Astrocyte (in vitro differentiated cells and primary cell): ENCODE measurements at regions not wholly inside any gene's neighbourhood (a gene's known extent, or its start where the extent isn't known, plus 50 kb on each side); places are given as distances from the start of the nearest gene placed in this dataset.

Source experiments
- DNase-seq: peaks from one replicate; pipeline ENCODE4 v3.0.0-alpha.2; 2010; ENCODE audit warnings: low read depth
- FAIRE-seq: peaks from 2 replicates; lab custom pipeline; 2011; peaks lifted over from hg19 to GRCh38; lab: Jason Lieb, UNC
- H2AFZ ChIP-seq: 2 replicates; pipeline ENCODE4 v1.6.0; 2012; ENCODE audit warnings: low read depth, low read length, inconsistent platforms
- H3K27ac ChIP-seq: 2 replicates; pipeline ENCODE4 v1.5.1; 2011; ENCODE audit warnings: low read depth, low read length, inconsistent platforms
- H3K27me3 ChIP-seq: 2 replicates; pipeline ENCODE4 v1.6.0; 2011; ENCODE audit warnings: low read length, inconsistent platforms; ENCODE audit not compliant: insufficient read depth
- H3K36me3 ChIP-seq: 2 replicates; pipeline ENCODE4 v1.5.1; 2011; ENCODE audit warnings: low read length, inconsistent platforms; ENCODE audit not compliant: insufficient read depth
- H3K4me1 ChIP-seq: 2 replicates; pipeline ENCODE4 v1.5.1; 2011; ENCODE audit warnings: low read length, inconsistent platforms; ENCODE audit not compliant: insufficient read depth
- H3K4me2 ChIP-seq: 2 replicates; pipeline ENCODE4 v1.6.0; 2012; ENCODE audit warnings: low read length, inconsistent platforms
- H3K4me3 ChIP-seq: 2 replicates; pipeline ENCODE4 v1.5.1; 2011; ENCODE audit warnings: low read depth, mild to moderate bottlenecking, low read length, inconsistent platforms; ENCODE audit not compliant: insufficient read depth
- H3K79me2 ChIP-seq: 2 replicates; pipeline ENCODE4 v1.6.0; 2012; ENCODE audit warnings: mild to moderate bottlenecking, low read length, inconsistent platforms; ENCODE audit not compliant: insufficient read depth
- H3K9ac ChIP-seq: 2 replicates; pipeline ENCODE4 v1.6.0; 2012; ENCODE audit warnings: mild to moderate bottlenecking, low read length, inconsistent platforms
- H3K9me3 ChIP-seq: 2 replicates; pipeline ENCODE4 v1.5.1; 2012; ENCODE audit warnings: low read depth, mild to moderate bottlenecking, low read length, inconsistent platforms; ENCODE audit not compliant: insufficient read depth
- H4K20me1 ChIP-seq: 2 replicates; pipeline ENCODE4 v1.6.0; 2012; ENCODE audit warnings: low read length, inconsistent platforms; ENCODE audit not compliant: insufficient read depth
- H3K27ac Mint-ChIP-seq: one replicate; pipeline ENCODE4 v1.8.0; 2021; ENCODE audit warnings: mild to moderate bottlenecking, mixed read lengths; ENCODE audit not compliant: unreplicated experiment
- H3K27me3 Mint-ChIP-seq: one replicate; pipeline ENCODE4 v1.8.0; 2021; ENCODE audit warnings: low read depth, mixed read lengths; ENCODE audit not compliant: unreplicated experiment
- H3K36me3 Mint-ChIP-seq: one replicate; pipeline ENCODE4 v1.8.0; 2021; ENCODE audit warnings: low read depth, mixed read lengths; ENCODE audit not compliant: unreplicated experiment
- H3K4me1 Mint-ChIP-seq: one replicate; pipeline ENCODE4 v1.8.0; 2021; ENCODE audit warnings: low read depth, mixed read lengths; ENCODE audit not compliant: unreplicated experiment
- H3K4me3 Mint-ChIP-seq: one replicate; pipeline ENCODE4 v1.8.0; 2021; ENCODE audit warnings: mild to moderate bottlenecking, moderate library complexity, mixed read lengths; ENCODE audit not compliant: unreplicated experiment
- H3K9me3 Mint-ChIP-seq: one replicate; pipeline ENCODE4 v1.8.0; 2021; ENCODE audit warnings: mild to moderate bottlenecking, mixed read lengths; ENCODE audit not compliant: unreplicated experiment
- CTCF ChIP-seq: IDR thresholded peaks from 2 replicates; pipeline ENCODE4 v1.5.1; 2011; ENCODE audit warnings: low read depth, mild to moderate bottlenecking, inconsistent platforms, low read length, moderate library complexity; ENCODE audit not compliant: insufficient read depth
- EZH2 ChIP-seq: IDR thresholded peaks from 2 replicates; pipeline ENCODE4 v1.6.1; 2012; ENCODE audit warnings: mild to moderate bottlenecking, low read length, inconsistent platforms; ENCODE audit not compliant: insufficient read depth

DNA sequence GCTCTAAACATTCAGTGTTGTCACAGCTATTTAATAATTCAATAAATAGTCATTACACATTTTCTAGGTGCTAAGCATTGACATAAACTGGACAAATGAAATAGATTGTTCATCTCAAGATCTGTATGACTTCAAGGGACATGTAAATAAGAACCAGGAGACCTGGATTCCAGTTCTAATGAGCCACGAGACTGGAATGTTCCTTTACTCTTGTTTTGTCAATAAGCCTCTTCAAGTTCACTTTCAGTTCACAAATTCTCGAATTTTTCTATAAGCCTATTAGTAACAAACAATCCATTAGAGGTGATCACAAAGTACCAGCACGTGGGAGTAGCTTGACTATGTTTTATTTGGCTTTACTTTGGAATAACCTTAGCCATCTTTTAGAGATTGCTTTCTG is 514.0 kb upstream of the SMIM31 start:
- no peak overlapping the region for H3K27ac ChIP-seq
- H3K27me3 ChIP-seq = no peaks in the 10 kb centered on the region
- no peaks in the 10 kb centered on the region for H3K9me3 ChIP-seq
- H2AFZ ChIP-seq = no peak overlapping the region
- no peaks in the 10 kb centered on the region for H3K4me1 Mint-ChIP-seq
- FAIRE-seq = no peak
- no peaks in the 10 kb centered on the region for H3K79me2 ChIP-seq
- peak; percentile 7 for DNase-seq
- H3K4me3 Mint-ChIP-seq = no peak overlapping the region
- H4K20me1 ChIP-seq = no peaks in the 10 kb centered on the region
- H3K36me3 Mint-ChIP-seq = no peaks in the 10 kb centered on the region
- H3K36me3 ChIP-seq = no peaks in the 10 kb centered on the region
- no peak overlapping the region for H3K9ac ChIP-seq
- no peak overlapping the region for H3K27ac Mint-ChIP-seq
- H3K9me3 Mint-ChIP-seq = no peaks in the 10 kb centered on the region
- TF ChIP-seq EZH2 (no peak), CTCF (no peak)
- H3K4me1 ChIP-seq = no peaks in the 10 kb centered on the region
- no peaks in the 10 kb centered on the region for H3K27me3 Mint-ChIP-seq
- no peak overlapping the region for H3K4me3 ChIP-seq
- no peak overlapping the region for H3K4me2 ChIP-seq

GRCh38 chr4:164251257-164251656 is 502.7 kb upstream of the SMIM31 start:
- TF ChIP-seq EZH2 (no peak), CTCF (no peak)
- peaks cover 2% of the 10 kb centered on the region for H3K4me1 Mint-ChIP-seq
- no peaks in the 10 kb centered on the region for H3K79me2 ChIP-seq
- H3K9me3 Mint-ChIP-seq = no peaks in the 10 kb centered on the region
- no peak overlapping the region for H3K27ac ChIP-seq
- DNase-seq = no peak
- H4K20me1 ChIP-seq = no peaks in the 10 kb centered on the region
- no peaks in the 10 kb centered on the region for H3K9me3 ChIP-seq
- H3K4me3 ChIP-seq = no peak overlapping the region
- no peak overlapping the region for H2AFZ ChIP-seq
- no peak overlapping the region for H3K4me2 ChIP-seq
- no peaks in the 10 kb centered on the region for H3K36me3 ChIP-seq
- H3K27me3 ChIP-seq = no peaks in the 10 kb centered on the region
- H3K36me3 Mint-ChIP-seq = no peaks in the 10 kb centered on the region
- H3K27ac Mint-ChIP-seq = no peak overlapping the region
- no peak overlapping the region for H3K4me3 Mint-ChIP-seq
- no peaks in the 10 kb centered on the region for H3K4me1 ChIP-seq
- no peak for FAIRE-seq
- H3K9ac ChIP-seq = no peak overlapping the region
- H3K27me3 Mint-ChIP-seq = no peaks in the 10 kb centered on the region

DNA sequence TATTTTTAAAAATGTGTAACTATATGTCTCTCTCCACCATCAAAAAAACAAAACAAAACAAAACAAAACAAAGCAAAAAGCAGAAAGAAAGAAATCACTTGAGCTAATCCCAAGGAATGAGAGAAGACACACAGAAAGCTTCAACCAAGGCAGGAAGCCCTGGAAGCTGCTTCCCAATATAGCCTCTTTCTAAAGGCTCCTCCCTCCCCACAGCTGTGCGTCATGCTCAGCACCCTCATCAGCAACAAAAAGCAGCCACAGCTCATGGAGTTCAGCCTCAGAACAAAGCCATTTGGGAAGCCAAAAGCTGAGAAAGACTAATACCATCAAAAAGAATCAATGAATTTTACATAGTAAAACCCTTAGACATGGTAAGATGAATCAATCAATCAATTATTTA is 501.6 kb upstream of the SMIM31 start:
- H3K4me3 Mint-ChIP-seq = no peak overlapping the region

More for the DNA sequence above, 501.6 kb upstream of the SMIM31 start:
- H3K9me3 ChIP-seq = no peaks in the 10 kb centered on the region
- Mint-ChIP-seq H3K9me3 (no peaks in the 10 kb centered on the region), H3K4me1 (peaks cover 2% of the 10 kb centered on the region), H3K27me3 (no peaks in the 10 kb centered on the region), H3K27ac (peak overlapping the region; percentile 0), H3K36me3 (no peaks in the 10 kb centered on the region)
- FAIRE-seq = no peak
- no peaks in the 10 kb centered on the region for H3K79me2 ChIP-seq
- H3K4me3 ChIP-seq = no peak overlapping the region
- TF ChIP-seq CTCF = no peak
- no peak for TF ChIP-seq EZH2
- peak overlapping the region; percentile 42 for H2AFZ ChIP-seq
- no peaks in the 10 kb centered on the region for H3K27me3 ChIP-seq
- no peaks in the 10 kb centered on the region for H4K20me1 ChIP-seq
- H3K36me3 ChIP-seq = no peaks in the 10 kb centered on the region
- no peaks in the 10 kb centered on the region for H3K4me1 ChIP-seq
- peak; percentile 24 for DNase-seq
- no peak overlapping the region for H3K9ac ChIP-seq
- no peak overlapping the region for H3K4me2 ChIP-seq
- H3K27ac ChIP-seq = no peak overlapping the region
